Spleen (tissue), 7 donors: ENCODE measurements at regions not wholly inside any gene's neighbourhood (a gene's known extent, or its start where the extent isn't known, plus 50 kb on each side); places are given as distances from the start of the nearest gene placed in this dataset.

Experiments used
- CTCF ChIP-seq, 11 experiments: fragments of 200-600 bp in 7 of 11; fragments of 450-650 bp in 4 of 11; sonication (generic) in 4 of 11; IDR thresholded peaks in 8 of 11; conservative IDR thresholded peaks in 3 of 11; 1 replicate in 7 of 11; 2 replicates in 4 of 11; pipeline versions ENCODE4 v1.4.0 to v1.8.0; 2016 to 2021; ENCODE audit warnings: antibody characterized with exemption in 11 of 11, inconsistent platforms in 4 of 11, mild to moderate bottlenecking in 1 of 11
- POLR2A ChIP-seq, 3 donors: fragments of 450-650 bp; IDR thresholded peaks; one replicate each; pipeline ENCODE4 v1.5.1; 2017; ENCODE audit warnings: antibody characterized with exemption in 3 of 3, mild to moderate bottlenecking in 1 of 3
- donor health status: DM: no; HTN: no; CAD: no; lungs with moderate emphysema.
- donor health status: DM: no; HTN: no; CAD: no.
- donor health status: DM: no; HTN: no; CAD: no.

GRCh38 chr1:64404202-64404601 lies 65.7 kb upstream of the CACHD1 start:
- no peak for TF ChIP-seq CTCF (IDR thresholded peaks at IDR 0.05 in 8 of 11, conservative IDR thresholded peaks at IDR 0.05 in 3 of 11)
- TF ChIP-seq POLR2A (IDR thresholded peaks at IDR 0.05), result no peak
